Neuron (in vitro differentiated cells): ENCODE measurements at regions not wholly inside any gene's neighbourhood (a gene's known extent, or its start where the extent isn't known, plus 50 kb on each side); places are given as distances from the start of the nearest gene placed in this dataset.

Experiments
- H2AFZ ChIP-seq: one replicate; pipeline ENCODE4 v1.6.1; 2013; ENCODE audit warnings: low read depth, mild to moderate bottlenecking, inconsistent platforms, low read length, moderate library complexity
- H3K27me3 ChIP-seq: one replicate; pipeline ENCODE4 v1.6.1; 2013; ENCODE audit warnings: low read length; ENCODE audit not compliant: insufficient read depth
- H3K36me3 ChIP-seq: one replicate; pipeline ENCODE4 v1.6.1; 2013; ENCODE audit warnings: low read length; ENCODE audit not compliant: insufficient read depth
- H3K4me1 ChIP-seq: one replicate; pipeline ENCODE4 v1.6.1; 2013; ENCODE audit warnings: low read length; ENCODE audit not compliant: insufficient read depth
- H3K4me3 ChIP-seq: 2 replicates; pipeline ENCODE4 v1.5.1; 2013; ENCODE audit warnings: mild to moderate bottlenecking, low read length, moderate library complexity
- H3K9me3 ChIP-seq: one replicate; pipeline ENCODE4 v1.6.1; 2013; ENCODE audit warnings: low read length

- Histone ChIP-seq H3K4me3 (no peak overlapping the region), H3K36me3 (no peaks in the 10 kb centered on the region), H3K27me3 (no peaks in the 10 kb centered on the region), H3K4me1 (no peaks in the 10 kb centered on the region), H2AFZ (no peak overlapping the region), H3K9me3 (no peaks in the 10 kb centered on the region)
Observed at GRCh38 chr3:180306691-180307090, 270.0 kb upstream of the PEX5L start.

- H3K9me3 ChIP-seq = no peaks in the 10 kb centered on the region
- no peaks in the 10 kb centered on the region for H3K36me3 ChIP-seq
- no peak overlapping the region for H3K4me3 ChIP-seq
- no peak overlapping the region for H2AFZ ChIP-seq
- H3K4me1 ChIP-seq = no peaks in the 10 kb centered on the region
- no peaks in the 10 kb centered on the region for H3K27me3 ChIP-seq
Observed at GRCh38 chr3:180311242-180311641, 274.5 kb upstream of the PEX5L start.

- Histone ChIP-seq H3K4me1 (no peaks in the 10 kb centered on the region), H3K36me3 (no peaks in the 10 kb centered on the region), H3K27me3 (no peaks in the 10 kb centered on the region), H3K9me3 (no peaks in the 10 kb centered on the region), H2AFZ (no peak overlapping the region), H3K4me3 (no peak overlapping the region)
Observed at GRCh38 chr3:180316321-180316720, 279.6 kb upstream of the PEX5L start.

GRCh38 chr3:180319461-180319860, 282.5 kb upstream of the TTC14 start:
- Histone ChIP-seq H3K4me3 (no peak overlapping the region), H2AFZ (no peak overlapping the region), H3K4me1 (no peaks in the 10 kb centered on the region), H3K27me3 (no peaks in the 10 kb centered on the region), H3K36me3 (no peaks in the 10 kb centered on the region), H3K9me3 (no peaks in the 10 kb centered on the region)

- H2AFZ ChIP-seq = no peak overlapping the region
- H3K9me3 ChIP-seq = no peaks in the 10 kb centered on the region
- no peaks in the 10 kb centered on the region for H3K4me1 ChIP-seq
- H3K27me3 ChIP-seq = no peaks in the 10 kb centered on the region
- H3K36me3 ChIP-seq = no peaks in the 10 kb centered on the region
- H3K4me3 ChIP-seq = no peak overlapping the region
Observed at GRCh38 chr3:180320631-180321030, 281.3 kb upstream of the TTC14 start.

GRCh38 chr3:180321534-180321933, 280.4 kb upstream of the TTC14 start:
- H3K4me3 ChIP-seq = no peak overlapping the region
- H3K4me1 ChIP-seq = no peaks in the 10 kb centered on the region
- no peaks in the 10 kb centered on the region for H3K27me3 ChIP-seq
- H3K9me3 ChIP-seq = no peaks in the 10 kb centered on the region
- no peak overlapping the region for H2AFZ ChIP-seq
- no peaks in the 10 kb centered on the region for H3K36me3 ChIP-seq

GRCh38 chr3:180322829-180323228, 279.1 kb upstream of the TTC14 start:
- H2AFZ ChIP-seq = no peak overlapping the region
- H3K9me3 ChIP-seq = no peaks in the 10 kb centered on the region
- no peak overlapping the region for H3K4me3 ChIP-seq
- H3K27me3 ChIP-seq = no peaks in the 10 kb centered on the region
- no peaks in the 10 kb centered on the region for H3K36me3 ChIP-seq
- H3K4me1 ChIP-seq = no peaks in the 10 kb centered on the region

- H3K4me1 ChIP-seq = no peaks in the 10 kb centered on the region
- no peak overlapping the region for H3K4me3 ChIP-seq
- H3K36me3 ChIP-seq = no peaks in the 10 kb centered on the region
- H2AFZ ChIP-seq = no peak overlapping the region
- no peaks in the 10 kb centered on the region for H3K9me3 ChIP-seq
- H3K27me3 ChIP-seq = no peaks in the 10 kb centered on the region
Observed at GRCh38 chr3:180324791-180325190, 277.2 kb upstream of the TTC14 start.

- Histone ChIP-seq H3K9me3 (no peaks in the 10 kb centered on the region), H3K27me3 (no peaks in the 10 kb centered on the region)
Observed at GRCh38 chr3:180325533-180325932, 276.4 kb upstream of the TTC14 start.

GRCh38 chr3:180325958-180326357, 276.0 kb upstream of the TTC14 start:
- no peaks in the 10 kb centered on the region for H3K9me3 ChIP-seq
- no peak overlapping the region for H2AFZ ChIP-seq
- H3K27me3 ChIP-seq = no peaks in the 10 kb centered on the region
- H3K4me1 ChIP-seq = no peaks in the 10 kb centered on the region
- H3K4me3 ChIP-seq = no peak overlapping the region
- H3K36me3 ChIP-seq = no peaks in the 10 kb centered on the region

More at GRCh38 chr3:180325533-180325932, 276.4 kb upstream of the TTC14 start:
- H3K4me1 ChIP-seq = no peaks in the 10 kb centered on the region
- no peaks in the 10 kb centered on the region for H3K36me3 ChIP-seq
- no peak overlapping the region for H2AFZ ChIP-seq
- no peak overlapping the region for H3K4me3 ChIP-seq

GRCh38 chr3:180329187-180329586, 272.8 kb upstream of the TTC14 start:
- no peaks in the 10 kb centered on the region for H3K36me3 ChIP-seq
- H3K27me3 ChIP-seq = no peaks in the 10 kb centered on the region
- H2AFZ ChIP-seq = no peak overlapping the region
- no peaks in the 10 kb centered on the region for H3K4me1 ChIP-seq
- H3K4me3 ChIP-seq = no peak overlapping the region
- no peaks in the 10 kb centered on the region for H3K9me3 ChIP-seq

GRCh38 chr3:180329847-180330246, 272.1 kb upstream of the TTC14 start:
- Histone ChIP-seq H3K4me1 (no peaks in the 10 kb centered on the region), H3K4me3 (no peak overlapping the region), H3K27me3 (no peaks in the 10 kb centered on the region), H3K9me3 (no peaks in the 10 kb centered on the region), H2AFZ (no peak overlapping the region), H3K36me3 (no peaks in the 10 kb centered on the region)

- no peaks in the 10 kb centered on the region for H3K9me3 ChIP-seq
- H3K4me3 ChIP-seq = no peak overlapping the region
- H3K36me3 ChIP-seq = no peaks in the 10 kb centered on the region
- no peak overlapping the region for H2AFZ ChIP-seq
- no peaks in the 10 kb centered on the region for H3K4me1 ChIP-seq
- no peaks in the 10 kb centered on the region for H3K27me3 ChIP-seq
Observed at GRCh38 chr3:180330440-180330839, 271.5 kb upstream of the TTC14 start.

- Histone ChIP-seq H3K4me3 (no peak overlapping the region), H3K27me3 (no peaks in the 10 kb centered on the region), H3K9me3 (no peaks in the 10 kb centered on the region), H3K36me3 (no peaks in the 10 kb centered on the region), H2AFZ (no peak overlapping the region), H3K4me1 (no peaks in the 10 kb centered on the region)
Observed at GRCh38 chr3:180332608-180333007, 269.4 kb upstream of the TTC14 start.
